H1 (cell line): ENCODE measurements at regions not wholly inside any gene's neighbourhood (a gene's known extent, or its start where the extent isn't known, plus 50 kb on each side); places are given as distances from the start of the nearest gene placed in this dataset.

Source experiments
- CTCF ChIA-PET: fragments of 300-600 bp; sonication (Branson Sonifier 250); formaldehyde crosslinking; loops from one replicate; lab custom pipeline; 2021; ENCODE audit not compliant: partially characterized antibody; lab: Charles Lee
- POLR2A ChIA-PET: fragments of 300-600 bp; sonication (Branson Sonifier 250); formaldehyde crosslinking; loops from one replicate; lab custom pipeline; 2021; ENCODE audit warnings: inconsistent platforms; ENCODE audit not compliant: partially characterized antibody; lab: Charles Lee
- DNase-seq, 2 experiments: peaks; one replicate each; pipeline versions ENCODE4 v3.0.0 to v3.0.0-alpha.2; 2010 to 2022; ENCODE audit warnings: low spot score in 2 of 2, low read depth in 1 of 2, mixed read lengths in 1 of 2
- FAIRE-seq: peaks from 2 replicates; lab custom pipeline; 2011; peaks lifted over from hg19 to GRCh38; lab: Jason Lieb, UNC
- H2AFZ ChIP-seq: 2 replicates; pipeline ENCODE4 v1.8.1; 2012; ENCODE audit warnings: low read length, inconsistent platforms
- H2AK5ac ChIP-seq: 2 replicates; pipeline ENCODE4 v1.6.1; 2013; ENCODE audit warnings: low read depth, low read length
- H2BK120ac ChIP-seq: replicated peaks from 2 replicates; pipeline ENCODE3; 2013; ENCODE audit warnings: low read depth, low read length, inconsistent platforms
- H2BK12ac ChIP-seq: 2 replicates; pipeline ENCODE4 v1.6.1; 2013; ENCODE audit warnings: low read depth, low read length
- H2BK15ac ChIP-seq: 2 replicates; pipeline ENCODE4 v1.6.1; 2013; ENCODE audit warnings: low read length
- H2BK20ac ChIP-seq: 2 replicates; pipeline ENCODE4 v1.6.1; 2013; ENCODE audit warnings: low read length
- H2BK5ac ChIP-seq: 2 replicates; pipeline ENCODE4 v1.6.1; 2013; ENCODE audit warnings: low read depth, low read length
- H3K14ac ChIP-seq: 2 replicates; pipeline ENCODE4 v1.6.1; 2013; ENCODE audit warnings: inconsistent platforms; ENCODE audit not compliant: insufficient read length
- H3K18ac ChIP-seq: 2 replicates; pipeline ENCODE4 v1.6.1; 2013; ENCODE audit warnings: low read length; ENCODE audit errors: extremely low read depth
- H3K23ac ChIP-seq: 2 replicates; pipeline ENCODE4 v1.6.1; 2013; ENCODE audit warnings: inconsistent platforms; ENCODE audit not compliant: insufficient read length
- H3K23me2 ChIP-seq: 2 replicates; pipeline ENCODE4 v1.6.1; 2013; ENCODE audit warnings: low read depth, low read length
- H3K27ac ChIP-seq: 2 replicates; pipeline ENCODE4 v1.6.1; 2011; ENCODE audit warnings: low read depth, low read length, inconsistent platforms
- H3K27me3 ChIP-seq, 4 experiments: replicated peaks in 1 of 4; 1 replicate in 1 of 4; 2 replicates in 3 of 4; pipeline versions ENCODE4 v1.6.1 to v1.8.1; 2011 to 2013; ENCODE audit warnings: low read length in 3 of 4, mild to moderate bottlenecking in 3 of 4, inconsistent platforms in 2 of 4, mixed read lengths in 2 of 4, moderate library complexity in 1 of 4; ENCODE audit not compliant: control insufficient read depth in 3 of 4, insufficient read depth in 3 of 4; ENCODE audit errors: extremely low read depth in 1 of 4
- H3K36me3 ChIP-seq, 4 experiments: 2 replicates each; pipeline versions ENCODE4 v1.6.1 to v1.8.1; 2011 to 2013; ENCODE audit warnings: mild to moderate bottlenecking in 4 of 4, low read length in 3 of 4, moderate library complexity in 2 of 4, control low read depth in 1 of 4, inconsistent platforms in 1 of 4; ENCODE audit not compliant: insufficient read depth in 4 of 4, control insufficient read depth in 2 of 4
- H3K4ac ChIP-seq: replicated peaks from 2 replicates; pipeline ENCODE3; 2013; ENCODE audit warnings: low read length, low read depth, mixed read lengths, inconsistent platforms; ENCODE audit not compliant: insufficient read length
- H3K4me1 ChIP-seq, 4 experiments: replicated peaks in 1 of 4; 1 replicate in 1 of 4; 2 replicates in 3 of 4; pipeline versions ENCODE4 v1.6.1 to v1.8.1; 2011 to 2013; ENCODE audit warnings: low read length in 3 of 4, inconsistent platforms in 2 of 4, mixed read lengths in 1 of 4; ENCODE audit not compliant: insufficient read depth in 4 of 4, control insufficient read depth in 3 of 4
- H3K4me2 ChIP-seq, 2 experiments: 2 replicates each; pipeline versions ENCODE4 v1.6.1 to v1.8.1; 2011 to 2013; ENCODE audit warnings: low read depth in 2 of 2, low read length in 2 of 2, control low read depth in 1 of 2, inconsistent platforms in 1 of 2, mild to moderate bottlenecking in 1 of 2; ENCODE audit not compliant: insufficient read depth in 1 of 2
- H3K4me3 ChIP-seq, 4 experiments: fragments of 200-600, 300-600 bp in 1 of 4; sonication (generic), shearing (Covaris generic), sonication (Bioruptor Twin) in 1 of 4; 2 replicates each; pipeline versions ENCODE4 v1.5.1 to v1.8.1; 2011 to 2016; ENCODE audit warnings: low read length in 4 of 4, low read depth in 3 of 4, control low read depth in 2 of 4, inconsistent platforms in 2 of 4, mild to moderate bottlenecking in 2 of 4, mixed read lengths in 1 of 4, moderate library complexity in 1 of 4; ENCODE audit not compliant: insufficient read depth in 2 of 4; ENCODE audit errors: extremely low read depth in 1 of 4
- H3K56ac ChIP-seq: replicated peaks from 2 replicates; pipeline ENCODE3; 2013; ENCODE audit warnings: low read depth, mild to moderate bottlenecking, mixed read lengths, low read length, inconsistent platforms; ENCODE audit not compliant: insufficient read length
- H3K79me1 ChIP-seq: 2 replicates; pipeline ENCODE4 v1.6.1; 2013; ENCODE audit warnings: low read depth, low read length, control low read depth
- H3K79me2 ChIP-seq, 2 experiments: 2 replicates each; pipeline versions ENCODE4 v1.6.1 to v1.8.1; 2012 to 2013; ENCODE audit warnings: low read length in 2 of 2, mild to moderate bottlenecking in 2 of 2, inconsistent platforms in 1 of 2; ENCODE audit not compliant: insufficient read depth in 2 of 2, control insufficient read depth in 1 of 2
- H3K9ac ChIP-seq, 4 experiments: replicated peaks in 1 of 4; 1 replicate in 1 of 4; 2 replicates in 3 of 4; pipeline versions ENCODE4 v1.6.1 to v1.8.1; 2011 to 2013; ENCODE audit warnings: low read depth in 3 of 4, low read length in 3 of 4, control low read depth in 2 of 4, mild to moderate bottlenecking in 2 of 4, moderate library complexity in 2 of 4, inconsistent platforms in 1 of 4; ENCODE audit errors: extremely low read depth in 1 of 4
- H3K9me3 ChIP-seq, 2 experiments: 2 replicates each; pipeline versions ENCODE4 v1.6.1 to v1.8.1; 2012 to 2013; ENCODE audit warnings: mild to moderate bottlenecking in 2 of 2, moderate library complexity in 2 of 2, control low read depth in 1 of 2, inconsistent platforms in 1 of 2, low read depth in 1 of 2, low read length in 1 of 2, mixed read lengths in 1 of 2; ENCODE audit not compliant: insufficient read depth in 2 of 2
- H4K20me1 ChIP-seq, 2 experiments: replicated peaks in 1 of 2; 2 replicates each; pipeline versions ENCODE3 to v1.8.1; 2011 to 2013; ENCODE audit warnings: inconsistent platforms in 2 of 2, low read length in 2 of 2, mild to moderate bottlenecking in 1 of 2; ENCODE audit not compliant: insufficient read depth in 2 of 2, control insufficient read depth in 1 of 2
- H4K5ac ChIP-seq: 2 replicates; pipeline ENCODE4 v1.6.1; 2013; ENCODE audit warnings: low read length, low read depth, mixed read lengths, inconsistent platforms; ENCODE audit not compliant: insufficient read length
- H4K8ac ChIP-seq: 2 replicates; pipeline ENCODE4 v1.8.0; 2013; ENCODE audit warnings: mild to moderate bottlenecking, moderate library complexity, low read length, inconsistent platforms; ENCODE audit not compliant: insufficient read depth; ENCODE audit errors: extremely low read depth
- H4K91ac ChIP-seq: replicated peaks from 2 replicates; pipeline ENCODE3; 2013; ENCODE audit warnings: low read length, mixed read lengths, inconsistent platforms; ENCODE audit not compliant: insufficient read length
- CTBP2 ChIP-seq: IDR thresholded peaks from 2 replicates; pipeline ENCODE4 v1.7.0; 2011; ENCODE audit warnings: borderline replicate concordance, mild to moderate bottlenecking, moderate library complexity, mixed read lengths, low read length; ENCODE audit not compliant: insufficient read depth, insufficient read length
- PHF8 ChIP-seq: fragments of 200-600 bp; sonication (generic); conservative IDR thresholded peaks from 2 replicates; pipeline ENCODE4 v1.7.1; 2012; ENCODE audit warnings: low read depth, mild to moderate bottlenecking, inconsistent platforms, low read length, moderate library complexity
- POU5F1 ChIP-seq: IDR thresholded peaks from 2 replicates; pipeline ENCODE4 v1.6.1; 2011; ENCODE audit warnings: low read depth, mild to moderate bottlenecking, low read length, moderate library complexity
- RAD21 ChIP-seq, 2 experiments: IDR thresholded peaks in 1 of 2; conservative IDR thresholded peaks in 1 of 2; 2 replicates each; pipeline ENCODE4 v1.6.1; 2011; ENCODE audit warnings: low read depth in 2 of 2, low read length in 2 of 2, improper control_type of control experiment in 1 of 2, inconsistent platforms in 1 of 2, mild to moderate bottlenecking in 1 of 2, moderate library complexity in 1 of 2
- WGBS, 2 experiments: shearing (Covaris generic) in 1 of 2; methylation state at CpG; one replicate each; pipeline versions ENCODE4 v1.1.6 to v1.1.7; 2013 to 2015; ENCODE audit warnings: low lambda C conversion rate in 2 of 2, mixed read lengths in 2 of 2, inconsistent platforms in 1 of 2, low coverage in 1 of 2, missing lambda C conversion rate in 1 of 2; ENCODE audit not compliant: insufficient replicate concordance in 2 of 2, insufficient coverage in 1 of 2, insufficient read length in 1 of 2; ENCODE audit errors: extremely low coverage in 1 of 2, missing lambda C conversion rate in 1 of 2; 5-methylcytosine and 5-hydroxymethylcytosine counted together

DNA sequence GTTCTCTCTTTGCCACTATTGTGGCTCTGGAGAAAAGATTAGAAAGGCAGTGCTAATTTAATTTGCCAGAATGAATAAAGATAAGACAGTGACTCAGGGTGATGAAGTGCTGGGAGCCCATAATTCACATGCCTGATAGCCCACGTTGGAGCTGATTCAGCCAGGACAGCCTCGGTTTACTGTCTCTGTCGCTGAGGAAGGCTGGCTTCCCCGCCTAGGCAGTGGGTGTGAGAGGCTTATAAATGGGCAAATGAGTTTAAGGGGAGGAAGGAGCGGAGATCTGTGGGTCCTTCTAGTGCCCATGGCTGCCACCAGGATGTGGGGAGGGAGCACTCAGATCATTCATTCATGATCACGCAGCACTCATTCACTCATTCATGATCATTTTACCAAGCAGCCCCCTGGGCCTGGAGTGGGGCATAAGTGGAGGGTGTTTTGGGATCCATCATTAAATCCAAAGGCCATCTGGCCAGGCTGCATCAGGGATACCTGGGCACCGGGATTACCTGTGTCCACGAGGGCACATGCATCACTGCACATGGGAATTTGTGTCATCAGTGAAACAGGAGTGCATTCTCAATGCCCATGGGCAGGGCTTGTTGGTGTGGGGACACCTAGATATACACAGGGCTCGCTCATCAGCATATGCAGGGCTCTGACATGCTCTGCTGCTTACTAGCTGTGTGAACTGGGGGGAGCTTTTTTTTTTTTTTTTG lies 315.4 kb downstream of the MATN1 start:
- Histone ChIP-seq H3K27ac (no peak overlapping the region), H3K79me2 (no peaks in the 10 kb centered on the region), H2AK5ac (no peak overlapping the region), H3K14ac (no peak overlapping the region), H2BK120ac (no peak overlapping the region), H4K5ac (no peak overlapping the region), H3K4me1 (0 out of 7 replicates have a peak, but pooled peaks cover 0 to 2% (median 0%) of the 10 kb centered on the region in 4 experiments), H4K8ac (no peak overlapping the region), H2BK15ac (no peak overlapping the region), H3K36me3 (no peaks in the 10 kb centered on the region), H3K4ac (no peak overlapping the region), H2BK12ac (no peak overlapping the region), H2BK20ac (no peak overlapping the region), H3K9ac (no peak overlapping the region), H4K91ac (no peak overlapping the region), H3K79me1 (no peaks in the 10 kb centered on the region; the same call in 1 of the 2 replicates), H3K23me2 (no peaks in the 10 kb centered on the region), H2AFZ (no peak overlapping the region), H3K4me2 (no peak overlapping the region), H4K20me1 (no peaks in the 10 kb centered on the region), H3K9me3 (no peaks in the 10 kb centered on the region), H3K23ac (no peak overlapping the region), H3K18ac (no peak overlapping the region), H2BK5ac (no peak overlapping the region), H3K27me3 (no peaks in the 10 kb centered on the region), H3K4me3 (no peak overlapping the region), H3K56ac (no peak overlapping the region)
- CTCF ChIA-PET: interaction anchor here (0.7 to 2.3 kb wide), 12 partner anchors 9 to 304 kb away, joined by 3 to 9 read pairs (median 4); no protein-coding TSS in a partner anchor
- peak in 1 of 2 experiments; percentile 23 for DNase-seq
- WGBS, 2 experiments: 89% methylated on average over 9 of the region's 9 CpGs; no CpG with 5 or more reads in 1 of the 2 experiments
- no peak for FAIRE-seq
- POLR2A ChIA-PET: no interaction called here
- TF ChIP-seq RAD21 (IDR thresholded peaks at IDR 0.05 in 1 of 2, conservative IDR thresholded peaks at IDR 0.05 in 1 of 2; ENCODE audit: low read depth in 2 of 2, low read length in 2 of 2) (no peak), POU5F1 (no peak), PHF8 (no peak), CTBP2 (no peak)
